Liver (tissue), 3 donors: ENCODE measurements at regions not wholly inside any gene's neighbourhood (a gene's known extent, or its start where the extent isn't known, plus 50 kb on each side); places are given as distances from the start of the nearest gene placed in this dataset.

ENCODE experiments used
- CTCF ChIP-seq: fragments of 150-350 bp; IDR thresholded peaks from 2 replicates; pipeline ENCODE4 v1.5.1; 2017; ENCODE audit warnings: improper control_type of control experiment, low read depth, low read length; ENCODE audit not compliant: missing input control
- FOXA1 ChIP-seq: IDR thresholded peaks from 2 replicates; pipeline ENCODE4 v1.6.1; 2016; ENCODE audit warnings: antibody characterized with exemption
- JUND ChIP-seq, 2 donors: IDR thresholded peaks; 2 replicates each; pipeline ENCODE4 v1.6.1; 2016; ENCODE audit warnings: antibody characterized with exemption in 2 of 2
- RAD21 ChIP-seq, 2 donors: IDR thresholded peaks; 2 replicates each; pipeline ENCODE4 v1.6.1; 2016; ENCODE audit warnings: antibody characterized with exemption in 2 of 2, mild to moderate bottlenecking in 2 of 2
- TAF1 ChIP-seq: conservative IDR thresholded peaks from 2 replicates; pipeline ENCODE4 v1.6.1; 2016; ENCODE audit warnings: antibody characterized with exemption, mild to moderate bottlenecking
- donor health status: healthy.
- donor health status: healthy.

DNA sequence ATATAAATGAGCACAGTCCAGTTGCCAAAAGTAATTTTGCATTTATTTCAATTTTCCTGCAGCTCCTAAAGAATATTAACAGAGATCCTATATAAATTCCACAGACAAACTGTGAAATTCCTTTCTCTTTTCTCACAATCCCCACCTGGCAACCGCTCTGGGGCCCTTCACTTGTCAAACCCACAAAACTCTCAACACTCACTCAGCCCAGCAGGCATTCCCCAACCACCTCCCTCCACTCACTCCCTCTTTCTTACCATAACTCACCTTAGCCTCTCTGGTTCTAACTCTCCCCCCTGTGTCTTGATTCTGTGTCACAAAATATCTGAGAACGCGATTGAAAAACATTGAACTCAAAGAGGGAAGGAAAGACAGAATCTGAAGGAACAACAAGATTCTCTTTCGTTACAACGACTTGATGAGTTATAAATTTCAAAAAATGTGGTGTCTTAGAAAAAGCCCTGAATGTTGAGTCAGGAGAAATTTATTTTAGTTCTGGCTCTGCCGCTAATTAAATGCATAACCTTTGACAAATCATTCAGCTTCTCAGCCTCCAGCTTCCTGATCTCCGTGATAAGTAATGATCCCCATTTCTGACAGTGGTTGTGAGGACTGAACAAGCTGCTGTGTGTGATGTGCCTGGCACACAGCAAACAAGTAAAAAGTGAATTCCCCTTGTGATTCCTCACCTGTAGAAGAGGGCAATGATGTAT lies 87.9 kb downstream of the UNC5CL start:
- TF ChIP-seq RAD21 (IDR thresholded peaks at IDR 0.05) = no peak
- no peak for TF ChIP-seq CTCF
- TF ChIP-seq TAF1 = no peak
- no peak for TF ChIP-seq FOXA1
- no peak for TF ChIP-seq JUND (IDR thresholded peaks at IDR 0.05)
